DND-41 (cell line): ENCODE measurements at regions not wholly inside any gene's neighbourhood (a gene's known extent, or its start where the extent isn't known, plus 50 kb on each side); places are given as distances from the start of the nearest gene placed in this dataset.

Source experiments
- CTCF ChIP-seq: IDR thresholded peaks from 2 replicates; pipeline ENCODE4 v1.5.1; 2012; ENCODE audit warnings: borderline replicate concordance, low read length, moderate library complexity, mild to moderate bottlenecking; ENCODE audit not compliant: poor library complexity, severe bottlenecking; ENCODE audit errors: extremely low read depth
- EZH2 ChIP-seq: IDR thresholded peaks from 3 replicates; pipeline ENCODE4 v1.6.1; 2012; ENCODE audit warnings: borderline replicate concordance, low read depth, mild to moderate bottlenecking, moderate library complexity, low read length, inconsistent platforms; ENCODE audit not compliant: severe bottlenecking

GRCh38 chr12:132424811-132425210 lies 65.1 kb upstream of the FBRSL1 start:
- no peak for TF ChIP-seq CTCF
- TF ChIP-seq EZH2: no peak
